WTC11 (cell line): ENCODE measurements at regions not wholly inside any gene's neighbourhood (a gene's known extent, or its start where the extent isn't known, plus 50 kb on each side); places are given as distances from the start of the nearest gene placed in this dataset.

Source experiments
- ARID4B ChIP-seq: sonication (generic); formaldehyde crosslinking; IDR thresholded peaks from 2 replicates; pipeline ENCODE4 v1.8.0; 2023; ENCODE audit warnings: missing genetic modification reagents, mild to moderate bottlenecking, borderline replicate concordance
- GRHL2 ChIP-seq: fragments of 250-450 bp; sonication (Bioruptor Pico); IDR thresholded peaks from 2 replicates; pipeline ENCODE4 v1.8.0; 2022; ENCODE audit warnings: mild to moderate bottlenecking, moderate library complexity; ENCODE audit not compliant: insufficient replicate concordance, severe bottlenecking
- NR3C1 ChIP-seq: sonication (generic); formaldehyde crosslinking; conservative IDR thresholded peaks from 2 replicates; pipeline ENCODE4 v1.8.1; 2023; ENCODE audit warnings: low read depth, mild to moderate bottlenecking, missing genetic modification reagents
- PRRX2 ChIP-seq: fragments of 250-450 bp; sonication (Bioruptor Pico); IDR thresholded peaks from 2 replicates; pipeline ENCODE4 v1.8.0; 2021; ENCODE audit warnings: mild to moderate bottlenecking
- TEAD1 ChIP-seq: sonication (generic); formaldehyde crosslinking; IDR thresholded peaks from 2 replicates; pipeline ENCODE4 v1.8.0; 2022; ENCODE audit warnings: mild to moderate bottlenecking, missing genetic modification reagents
- TP53 ChIP-seq: sonication (generic); formaldehyde crosslinking; IDR thresholded peaks from 2 replicates; pipeline ENCODE4 v1.8.1; 2023; ENCODE audit warnings: mild to moderate bottlenecking, missing genetic modification reagents
- TF ChIP-seq, protein P1 (sequence below): sonication (generic); formaldehyde crosslinking; IDR thresholded peaks from 2 replicates; pipeline ENCODE4 v1.8.1; 2023; ENCODE audit warnings: mild to moderate bottlenecking, missing genetic modification reagents
- TF ChIP-seq, protein P2 (sequence below): fragments of 200-600 bp; IDR thresholded peaks from 2 replicates; pipeline ENCODE4 v1.8.0; 2022; ENCODE audit warnings: antibody characterized with exemption

DNA sequence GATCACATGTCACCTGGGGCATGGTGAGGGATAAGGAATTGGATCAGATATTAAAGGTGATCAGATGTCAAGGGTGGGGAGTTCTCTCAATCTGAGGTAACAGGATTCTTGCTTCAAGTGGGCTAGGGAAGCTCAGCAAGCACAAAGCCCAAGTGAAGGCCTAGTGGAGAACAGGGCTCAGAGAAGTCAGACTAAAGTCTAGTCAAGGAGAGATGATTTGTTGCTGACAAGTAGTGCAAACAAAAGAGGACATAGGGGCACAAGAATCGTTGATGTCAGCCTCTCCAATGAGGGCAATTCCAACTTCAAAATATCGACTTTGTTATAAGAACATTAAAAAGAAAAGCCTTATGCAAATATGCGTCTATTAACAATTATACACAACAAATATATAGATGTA is 852.8 kb upstream of the CELF2 start:
- TF ChIP-seq, protein P1, sequence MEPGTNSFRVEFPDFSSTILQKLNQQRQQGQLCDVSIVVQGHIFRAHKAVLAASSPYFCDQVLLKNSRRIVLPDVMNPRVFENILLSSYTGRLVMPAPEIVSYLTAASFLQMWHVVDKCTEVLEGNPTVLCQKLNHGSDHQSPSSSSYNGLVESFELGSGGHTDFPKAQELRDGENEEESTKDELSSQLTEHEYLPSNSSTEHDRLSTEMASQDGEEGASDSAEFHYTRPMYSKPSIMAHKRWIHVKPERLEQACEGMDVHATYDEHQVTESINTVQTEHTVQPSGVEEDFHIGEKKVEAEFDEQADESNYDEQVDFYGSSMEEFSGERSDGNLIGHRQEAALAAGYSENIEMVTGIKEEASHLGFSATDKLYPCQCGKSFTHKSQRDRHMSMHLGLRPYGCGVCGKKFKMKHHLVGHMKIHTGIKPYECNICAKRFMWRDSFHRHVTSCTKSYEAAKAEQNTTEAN (CRISPR knock-in tag), result no peak
- no peak for TF ChIP-seq NR3C1 (CRISPR knock-in tag)
- no peak for TF ChIP-seq TEAD1
- TF ChIP-seq, protein P2, sequence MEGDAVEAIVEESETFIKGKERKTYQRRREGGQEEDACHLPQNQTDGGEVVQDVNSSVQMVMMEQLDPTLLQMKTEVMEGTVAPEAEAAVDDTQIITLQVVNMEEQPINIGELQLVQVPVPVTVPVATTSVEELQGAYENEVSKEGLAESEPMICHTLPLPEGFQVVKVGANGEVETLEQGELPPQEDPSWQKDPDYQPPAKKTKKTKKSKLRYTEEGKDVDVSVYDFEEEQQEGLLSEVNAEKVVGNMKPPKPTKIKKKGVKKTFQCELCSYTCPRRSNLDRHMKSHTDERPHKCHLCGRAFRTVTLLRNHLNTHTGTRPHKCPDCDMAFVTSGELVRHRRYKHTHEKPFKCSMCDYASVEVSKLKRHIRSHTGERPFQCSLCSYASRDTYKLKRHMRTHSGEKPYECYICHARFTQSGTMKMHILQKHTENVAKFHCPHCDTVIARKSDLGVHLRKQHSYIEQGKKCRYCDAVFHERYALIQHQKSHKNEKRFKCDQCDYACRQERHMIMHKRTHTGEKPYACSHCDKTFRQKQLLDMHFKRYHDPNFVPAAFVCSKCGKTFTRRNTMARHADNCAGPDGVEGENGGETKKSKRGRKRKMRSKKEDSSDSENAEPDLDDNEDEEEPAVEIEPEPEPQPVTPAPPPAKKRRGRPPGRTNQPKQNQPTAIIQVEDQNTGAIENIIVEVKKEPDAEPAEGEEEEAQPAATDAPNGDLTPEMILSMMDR, result no peak
- no peak for TF ChIP-seq PRRX2 (CRISPR knock-in tag)
- TF ChIP-seq TP53 (CRISPR knock-in tag), result no peak
- TF ChIP-seq ARID4B (CRISPR knock-in tag), result no peak
- no peak for TF ChIP-seq GRHL2
